ENCODE measurements at regions not wholly inside any gene's neighbourhood (a gene's known extent, or its start where the extent isn't known, plus 50 kb on each side); places are given as distances from the start of the nearest gene placed in this dataset.

GRCh38 chr2:60400462-60401246, 152.8 kb downstream of the BCL11A start:
- DNase-seq, result peak; percentile 39

GRCh38 chr2:60394463-60394862, 159.0 kb downstream of the BCL11A start:
- no peak for DNase-seq

GRCh38 chr2:60391649-60392375, 161.6 kb downstream of the BCL11A start:
- no peak for DNase-seq

DNA sequence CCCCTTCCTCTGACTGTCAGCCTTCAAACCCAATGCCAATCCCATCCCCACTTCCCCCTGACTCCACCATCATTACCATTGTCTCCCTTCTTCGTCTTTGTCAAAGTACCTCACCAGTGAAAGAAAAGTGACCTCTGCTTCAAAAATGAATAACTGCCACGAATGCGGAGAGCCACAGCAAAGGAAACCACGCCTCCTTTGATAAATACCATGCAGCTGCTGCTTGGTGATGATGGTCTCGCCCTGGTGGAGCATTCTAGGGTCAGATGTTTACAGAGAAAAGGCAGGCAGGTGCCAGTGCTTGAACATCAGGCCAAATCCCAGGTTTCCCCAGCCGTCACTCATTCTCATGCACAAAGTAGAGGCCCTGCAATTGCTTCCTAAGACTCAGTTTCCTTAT, 162.2 kb downstream of the BCL11A start:
- peak; percentile 58 for DNase-seq

DNA sequence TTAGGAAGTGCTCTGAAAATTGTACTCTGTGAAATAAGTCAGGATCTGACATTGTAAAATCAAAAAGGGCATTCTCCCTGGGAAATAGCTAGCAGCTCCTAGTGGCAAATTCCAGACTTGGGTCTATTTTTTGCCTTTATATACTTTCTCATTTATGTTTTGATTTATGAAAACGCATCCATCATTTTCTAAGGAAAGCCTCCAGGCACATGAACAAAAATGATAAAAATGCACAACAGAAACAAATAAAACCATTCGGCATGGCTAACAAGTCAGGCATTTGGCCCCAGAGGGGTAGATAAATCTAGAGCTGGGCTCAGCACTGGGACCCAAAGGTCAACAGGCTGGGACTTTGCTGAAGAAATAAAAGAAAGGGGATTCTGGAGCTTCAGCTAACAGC, 167.0 kb downstream of the BCL11A start:
- no peak for DNase-seq

- peak; percentile 57 for DNase-seq
Measured at GRCh38 chr2:60385648-60386047, 167.8 kb downstream of the BCL11A start.

DNA sequence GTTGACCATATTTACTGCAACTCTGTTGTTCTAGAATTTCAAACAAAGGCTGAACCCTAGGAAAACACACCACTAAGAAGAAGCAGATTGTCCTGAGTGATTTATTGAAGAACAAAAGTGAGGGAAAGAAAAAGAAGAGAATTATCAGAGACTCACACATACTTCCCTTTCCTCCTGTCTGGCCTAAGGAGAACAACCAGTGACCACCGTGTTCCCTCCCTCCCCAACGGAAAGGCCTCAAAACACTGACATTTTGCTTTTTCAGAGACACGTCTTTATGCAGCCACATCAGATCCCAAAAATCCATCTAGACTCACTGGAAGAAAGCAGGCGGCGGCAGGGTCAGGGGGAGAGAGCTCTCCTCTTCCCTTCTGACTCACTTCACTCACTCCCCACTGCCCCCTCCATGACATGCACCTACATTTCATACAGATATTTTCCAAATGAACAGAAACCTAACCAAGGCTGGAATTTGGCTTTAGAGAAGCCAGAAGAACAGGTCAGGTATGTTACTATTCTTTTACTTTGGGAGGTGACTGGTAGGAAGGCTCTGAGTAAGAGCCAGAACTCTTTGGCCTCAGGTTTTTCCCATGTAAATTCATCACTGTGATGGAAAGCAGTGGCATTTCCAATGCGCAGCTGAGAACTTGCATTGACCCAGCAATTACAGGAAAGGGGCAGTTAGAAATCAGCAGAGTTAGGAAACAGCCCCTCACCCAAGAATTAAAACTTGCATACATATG, 169.9 kb downstream of the BCL11A start:
- peak; percentile 69 for DNase-seq

- DNase-seq, result no peak
Measured at GRCh38 chr2:60380411-60380810, 173.0 kb downstream of the BCL11A start.

- DNase-seq, result peak; percentile 24
Measured at GRCh38 chr2:60379684-60380083, 173.8 kb downstream of the BCL11A start.

- no peak for DNase-seq
Measured at GRCh38 chr2:60379216-60379615, 174.2 kb downstream of the BCL11A start.

DNA sequence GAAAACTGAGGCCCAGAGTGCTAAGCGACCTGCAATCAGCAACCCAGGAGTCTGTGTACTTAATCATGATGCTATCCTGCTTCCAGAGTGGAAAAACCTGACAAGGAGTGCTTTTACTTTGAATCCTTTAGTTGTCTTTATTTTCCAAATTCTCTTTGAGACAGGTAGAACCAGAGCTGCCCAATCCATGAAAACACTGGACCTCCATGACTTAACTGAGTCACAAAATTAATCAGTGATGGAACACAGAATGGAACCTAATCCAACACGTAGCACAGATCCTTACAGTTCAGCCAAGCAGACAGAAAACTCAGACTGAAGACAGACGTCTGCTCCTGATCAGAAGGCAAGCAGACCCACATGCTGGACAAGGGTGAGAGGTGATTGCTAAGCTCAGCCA, 175.6 kb downstream of the BCL11A start:
- no peak for DNase-seq

DNA sequence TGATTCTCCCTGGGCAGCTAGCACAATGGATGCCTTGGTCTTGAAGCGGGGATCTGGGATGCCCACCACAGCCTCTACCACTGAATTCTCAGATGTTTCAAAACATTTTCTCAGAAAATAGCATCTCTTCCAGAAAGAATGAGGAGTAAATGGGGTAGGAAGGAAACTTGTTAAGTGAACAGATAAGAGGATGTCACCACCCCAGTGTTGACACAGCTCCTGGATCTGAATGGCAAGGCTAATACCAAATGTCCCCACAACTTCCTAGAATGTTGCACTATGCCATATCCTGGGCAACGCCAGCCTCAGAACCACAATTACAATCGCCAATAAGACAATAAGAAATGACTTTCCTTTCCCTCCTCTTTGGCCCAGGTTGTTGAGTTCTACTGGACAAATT, 177.2 kb downstream of the BCL11A start:
- peak; percentile 77 for DNase-seq

GRCh38 chr2:60371681-60372080, 181.8 kb downstream of the BCL11A start:
- peak; percentile 35 for DNase-seq

- no peak for DNase-seq
Measured at GRCh38 chr2:60371219-60371618, 182.2 kb downstream of the BCL11A start.

- no peak for DNase-seq
Measured at GRCh38 chr2:60370814-60371213, 182.6 kb downstream of the BCL11A start.

DNA sequence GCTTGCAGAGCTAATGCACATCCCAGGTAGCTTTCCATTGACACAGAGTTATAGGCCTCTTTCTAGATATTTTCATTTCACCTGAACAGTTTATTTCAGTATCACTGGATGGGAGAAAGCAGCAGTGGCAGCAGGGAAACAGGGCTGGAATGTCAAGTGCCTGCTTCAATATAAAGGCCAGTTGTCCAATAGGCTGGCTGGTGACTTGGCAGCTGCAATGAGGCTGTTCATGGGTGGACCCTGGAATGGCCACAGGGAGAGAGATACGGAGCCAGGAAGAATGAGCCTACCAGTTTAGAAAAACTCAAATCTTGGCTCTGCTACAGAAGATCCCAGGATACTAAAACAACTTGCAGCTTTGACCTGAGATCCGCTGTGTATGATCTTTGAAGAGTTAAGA, 185.0 kb downstream of the BCL11A start:
- no peak for DNase-seq

GRCh38 chr2:60366135-60366712, 187.2 kb downstream of the BCL11A start:
- peak; percentile 81 for DNase-seq

- DNase-seq, result no peak
Measured at GRCh38 chr2:60365556-60365955, 187.9 kb downstream of the BCL11A start.

- no peak for DNase-seq
Measured at GRCh38 chr2:60364491-60364890, 189.0 kb downstream of the BCL11A start.

DNA sequence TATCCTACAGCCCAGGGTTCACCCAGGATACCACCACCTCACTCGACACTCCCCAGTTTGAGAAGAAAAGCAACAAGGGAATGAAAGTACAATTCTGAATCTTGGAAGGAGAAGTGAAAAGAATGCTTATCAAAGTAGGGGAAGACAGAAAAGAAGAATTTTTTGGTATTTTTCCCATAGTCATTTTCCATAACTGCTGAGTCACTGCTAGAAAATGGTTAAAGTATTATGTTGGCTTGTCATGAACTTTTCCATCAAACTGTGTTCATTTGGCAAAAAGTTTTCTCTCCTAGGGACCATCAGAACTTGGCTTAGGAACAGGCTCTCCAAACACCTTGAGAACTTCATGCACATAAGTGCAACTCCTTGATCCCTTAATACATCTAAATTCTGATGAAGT, 192.0 kb downstream of the BCL11A start:
- DNase-seq, result no peak

DNA sequence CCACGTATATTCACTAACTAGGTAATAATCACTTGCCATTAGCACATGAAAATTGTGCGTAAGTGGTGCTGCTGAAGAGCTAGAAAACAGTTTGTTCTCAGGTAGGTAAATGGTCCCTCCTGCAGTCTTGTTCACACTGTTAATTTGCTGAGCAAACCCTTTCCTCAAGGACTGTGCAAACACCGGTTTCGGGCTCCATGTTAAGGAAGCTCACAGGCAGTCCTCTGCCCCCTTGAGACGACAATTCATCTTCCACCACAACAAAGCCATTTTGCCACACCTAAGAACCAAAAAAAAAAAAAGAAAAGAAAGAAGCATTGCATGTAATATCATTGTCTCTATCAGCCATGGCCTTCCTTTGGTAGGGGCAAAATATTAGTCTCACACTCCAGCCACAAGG, 193.9 kb downstream of the BCL11A start:
- no peak for DNase-seq

GRCh38 chr2:60358476-60358875, 195.0 kb downstream of the BCL11A start:
- no peak for DNase-seq

- no peak for DNase-seq
Measured at GRCh38 chr2:60357996-60358395, 195.5 kb downstream of the BCL11A start.

Measured in hematopoietic multipotent progenitor cell treated with erythropoietin and hydrocortisone succinate and interleukin-3 and kit ligand, for 4 days (in vitro differentiated cells).